GM13977 (cell line): ENCODE measurements at regions not wholly inside any gene's neighbourhood (a gene's known extent, or its start where the extent isn't known, plus 50 kb on each side); places are given as distances from the start of the nearest gene placed in this dataset.
"Not testable (repeated sequence)": the region's sequence is repeated elsewhere in the genome, so short reads cannot be mapped to it uniquely, and the experiment has no call there.

Experiments
- DNase-seq: peaks from one replicate; pipeline ENCODE4 v3.0.0; 2012; ENCODE audit warnings: low spot score
- CTCF ChIP-seq: IDR thresholded peaks from 2 replicates; pipeline ENCODE4 v1.5.1; 2012; ENCODE audit warnings: mild to moderate bottlenecking, control low read depth; ENCODE audit not compliant: insufficient read depth; ENCODE audit errors: extremely low read depth, missing control alignments
- in situ Hi-C: fragments of 300-500 bp; cut with MboI; formaldehyde crosslinking; loops from one replicate; pipeline ENCODE4 v1.12.0; 2022; ENCODE audit warnings: low sequenced_read_pairs, low pct_unique_long_range_greater_than_20kb, mixed read lengths, inconsistent platforms; ENCODE audit not compliant: unreplicated experiment

- DNase-seq = peak; percentile 52
- in situ Hi-C loops = not testable (repeated sequence)
These were observed 524.2 kb downstream of the CWH43 start for GRCh38 chr4:49510238-49510637.

GRCh38 chr4:49511353-49511752 lies 525.3 kb downstream of the CWH43 start:
- DNase-seq, in situ Hi-C loops: not testable (repeated sequence)

- in situ Hi-C loops = not testable (repeated sequence)
- peak; percentile 22 for DNase-seq
These were observed 525.9 kb downstream of the CWH43 start for GRCh38 chr4:49511881-49512491.

- in situ Hi-C loops = not testable (repeated sequence)
- peak; percentile 22 for DNase-seq
These were observed 526.8 kb downstream of the CWH43 start for GRCh38 chr4:49512641-49513545.

GRCh38 chr4:49513546-49514115 lies 527.6 kb downstream of the CWH43 start:
- DNase-seq, in situ Hi-C loops: not testable (repeated sequence)

- DNase-seq, in situ Hi-C loops: not testable (repeated sequence)
These were observed 528.2 kb downstream of the CWH43 start for GRCh38 chr4:49514171-49514699.

GRCh38 chr4:49514841-49515240 lies 528.8 kb downstream of the CWH43 start:
- in situ Hi-C loops, DNase-seq: not testable (repeated sequence)

GRCh38 chr4:49515241-49515640 lies 529.2 kb downstream of the CWH43 start:
- DNase-seq, in situ Hi-C loops: not testable (repeated sequence)

- DNase-seq, in situ Hi-C loops: not testable (repeated sequence)
These were observed 530.0 kb downstream of the CWH43 start for GRCh38 chr4:49516096-49516495.

GRCh38 chr4:49516796-49517195 lies 530.7 kb downstream of the CWH43 start:
- TF ChIP-seq CTCF = no peak
- no peak for DNase-seq
- in situ Hi-C loops = no loop called here

- in situ Hi-C loops, DNase-seq: not testable (repeated sequence)
These were observed 531.6 kb downstream of the CWH43 start for GRCh38 chr4:49517485-49518205.

GRCh38 chr4:49519150-49520035 lies 533.3 kb downstream of the CWH43 start:
- DNase-seq, in situ Hi-C loops: not testable (repeated sequence)

- DNase-seq, in situ Hi-C loops: not testable (repeated sequence)
These were observed 538.0 kb downstream of the CWH43 start for GRCh38 chr4:49523816-49524765.

- DNase-seq, in situ Hi-C loops: not testable (repeated sequence)
These were observed 573.0 kb downstream of the CWH43 start for GRCh38 chr4:49558916-49559676.
